Neural progenitor cell (in vitro differentiated cells): ENCODE measurements at regions not wholly inside any gene's neighbourhood (a gene's known extent, or its start where the extent isn't known, plus 50 kb on each side); places are given as distances from the start of the nearest gene placed in this dataset.

ENCODE experiments used
- CTCF ChIP-seq: fragments of 200-600 bp; sonication (generic); IDR thresholded peaks from 2 replicates; pipeline ENCODE4 v1.5.1; 2017; ENCODE audit warnings: antibody characterized with exemption, mild to moderate bottlenecking
- EZH2phosphoT487 ChIP-seq: fragments of 200-600 bp; sonication (generic); IDR thresholded peaks from 2 replicates; pipeline ENCODE4 v1.6.1; 2017; ENCODE audit warnings: antibody characterized with exemption

GRCh38 chr10:78925800-78926319 lies 142.9 kb upstream of the ZMIZ1 start:
- TF ChIP-seq CTCF (no peak), EZH2phosphoT487 (no peak)
